Gastroesophageal sphincter (tissue), 4 donors: ENCODE measurements at regions not wholly inside any gene's neighbourhood (a gene's known extent, or its start where the extent isn't known, plus 50 kb on each side); places are given as distances from the start of the nearest gene placed in this dataset.

ENCODE experiments used
- ATAC-seq: fragments of 150-250 bp; one replicate; pipeline ENCODE4 v1.9.1; 2016; ENCODE audit warnings: mild to moderate bottlenecking, moderate library complexity
- H3K27ac ChIP-seq, 4 donors: fragments of 200-600 bp; sonication (generic) in 3 of 4; 1 replicate in 3 of 4; 2 replicates in 1 of 4; pipeline ENCODE4 v1.5.1; 2016 to 2019
- H3K27me3 ChIP-seq: fragments of 200-600 bp; sonication (generic); one replicate; pipeline ENCODE4 v1.5.1; 2019
- H3K36me3 ChIP-seq, 2 donors: fragments of 200-600 bp; sonication (generic); one replicate each; pipeline ENCODE4 v1.5.1; 2019; ENCODE audit warnings: control low read depth in 1 of 2
- H3K4me1 ChIP-seq, 3 donors: fragments of 200-600 bp; sonication (generic); 1 replicate in 2 of 3; 2 replicates in 1 of 3; pipeline ENCODE4 v1.5.1; 2016 to 2019; ENCODE audit warnings: control low read depth in 2 of 3
- H3K4me3 ChIP-seq, 2 donors: fragments of 200-600 bp; sonication (generic); one replicate each; pipeline ENCODE4 v1.5.1; 2019; ENCODE audit warnings: mild to moderate bottlenecking in 1 of 2, moderate library complexity in 1 of 2
- H3K9me3 ChIP-seq, 3 donors: fragments of 200-600 bp; sonication (generic); one replicate each; pipeline ENCODE4 v1.5.1; 2017 to 2019; ENCODE audit warnings: control low read depth in 2 of 3
- EP300 ChIP-seq: sonication (generic); formaldehyde crosslinking; IDR thresholded peaks from one replicate; pipeline ENCODE4 v1.6.1; 2017; ENCODE audit warnings: antibody characterized with exemption, mild to moderate bottlenecking
- POLR2A ChIP-seq, 2 donors: fragments of 450-650 bp; IDR thresholded peaks; one replicate each; pipeline ENCODE4 v1.6.1; 2017; ENCODE audit warnings: antibody characterized with exemption in 2 of 2, mild to moderate bottlenecking in 2 of 2, moderate library complexity in 1 of 2
- POLR2AphosphoS5 ChIP-seq: sonication (generic); formaldehyde crosslinking; IDR thresholded peaks from one replicate; pipeline ENCODE4 v1.6.1; 2017; ENCODE audit warnings: antibody characterized with exemption
- WGBS, 2 donors: methylation state at CpG; one replicate each; pipeline ENCODE4 v1.1.5; 2018; ENCODE audit warnings: low coverage in 1 of 2; 5-methylcytosine and 5-hydroxymethylcytosine counted together
- TF ChIP-seq, protein P1 (sequence below), 4 experiments: fragments of 200-600 bp in 2 of 4; fragments of 450-650 bp in 2 of 4; sonication (generic) in 1 of 4; IDR thresholded peaks; one replicate each; pipeline ENCODE4 v1.5.1; 2017 to 2019; ENCODE audit warnings: antibody characterized with exemption in 4 of 4, mild to moderate bottlenecking in 2 of 4, moderate library complexity in 2 of 4

DNA sequence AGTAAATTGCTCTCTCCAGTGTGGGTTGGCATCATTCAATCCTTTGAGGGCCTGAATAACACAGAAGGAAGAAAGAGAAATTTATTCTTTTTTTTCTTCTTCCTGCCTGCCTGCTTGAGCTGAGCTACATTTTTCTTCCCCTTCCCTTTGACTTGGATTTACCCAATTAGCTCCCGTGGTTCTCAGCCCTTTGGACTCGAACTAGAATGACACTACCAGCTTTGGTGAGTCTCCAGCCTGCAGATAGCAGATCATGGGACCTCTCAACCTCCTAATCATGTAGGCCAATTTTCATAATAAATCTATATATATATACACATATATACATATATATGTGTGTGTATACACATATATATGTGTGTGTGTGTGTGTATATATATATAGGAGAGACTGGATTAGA lies 128.6 kb downstream of the ISOC1 start:
- Histone ChIP-seq H3K4me1 (no peaks in the 10 kb centered on the region), H3K27ac (no peak overlapping the region), H3K9me3 (no peaks in the 10 kb centered on the region), H3K36me3 (no peaks in the 10 kb centered on the region), H3K4me3 (no peak overlapping the region), H3K27me3 (no peaks in the 10 kb centered on the region)
- ATAC-seq: no peak
- 61% methylated on average over 2 of the region's 2 CpGs; no CpG with 5 or more reads in 1 of the 2 donors for WGBS, 2 donors
- TF ChIP-seq, protein P1, sequence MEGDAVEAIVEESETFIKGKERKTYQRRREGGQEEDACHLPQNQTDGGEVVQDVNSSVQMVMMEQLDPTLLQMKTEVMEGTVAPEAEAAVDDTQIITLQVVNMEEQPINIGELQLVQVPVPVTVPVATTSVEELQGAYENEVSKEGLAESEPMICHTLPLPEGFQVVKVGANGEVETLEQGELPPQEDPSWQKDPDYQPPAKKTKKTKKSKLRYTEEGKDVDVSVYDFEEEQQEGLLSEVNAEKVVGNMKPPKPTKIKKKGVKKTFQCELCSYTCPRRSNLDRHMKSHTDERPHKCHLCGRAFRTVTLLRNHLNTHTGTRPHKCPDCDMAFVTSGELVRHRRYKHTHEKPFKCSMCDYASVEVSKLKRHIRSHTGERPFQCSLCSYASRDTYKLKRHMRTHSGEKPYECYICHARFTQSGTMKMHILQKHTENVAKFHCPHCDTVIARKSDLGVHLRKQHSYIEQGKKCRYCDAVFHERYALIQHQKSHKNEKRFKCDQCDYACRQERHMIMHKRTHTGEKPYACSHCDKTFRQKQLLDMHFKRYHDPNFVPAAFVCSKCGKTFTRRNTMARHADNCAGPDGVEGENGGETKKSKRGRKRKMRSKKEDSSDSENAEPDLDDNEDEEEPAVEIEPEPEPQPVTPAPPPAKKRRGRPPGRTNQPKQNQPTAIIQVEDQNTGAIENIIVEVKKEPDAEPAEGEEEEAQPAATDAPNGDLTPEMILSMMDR (IDR thresholded peaks at IDR 0.05): no peak
- TF ChIP-seq POLR2A (IDR thresholded peaks at IDR 0.05) (no peak), POLR2AphosphoS5 (no peak), EP300 (no peak)

DNA sequence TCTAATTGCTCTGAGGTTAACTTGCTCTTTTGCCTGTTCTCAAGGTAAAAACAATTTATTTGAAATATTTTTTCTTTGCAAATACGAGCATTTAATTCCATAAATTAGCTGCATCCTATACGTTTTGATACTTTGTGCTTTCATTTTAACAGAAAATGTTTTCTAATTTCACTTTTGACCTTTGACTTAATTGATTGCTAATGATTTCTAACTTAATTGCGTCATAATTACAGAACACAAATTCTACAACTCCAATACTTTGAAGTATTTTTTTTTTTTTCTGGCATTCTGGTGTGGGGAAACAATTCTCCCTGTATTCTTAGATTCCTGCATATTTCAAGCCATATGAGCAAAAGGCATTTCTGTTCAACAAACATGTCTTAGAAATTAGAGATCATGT lies 134.0 kb downstream of the ISOC1 start:
- Histone ChIP-seq H3K36me3 (no peaks in the 10 kb centered on the region), H3K27me3 (no peaks in the 10 kb centered on the region), H3K9me3 (no peaks in the 10 kb centered on the region), H3K4me1 (no peaks in the 10 kb centered on the region), H3K4me3 (no peak overlapping the region), H3K27ac (no peak overlapping the region)
- 95 to 96% methylated on average over 3 of the region's 3 CpGs for WGBS, 2 donors
- no peak for ATAC-seq
- TF ChIP-seq, protein P1 (IDR thresholded peaks at IDR 0.05): no peak
- TF ChIP-seq POLR2AphosphoS5: no peak

GRCh38 chr5:129241755-129242154 lies 147.2 kb downstream of the ISOC1 start:
- Histone ChIP-seq H3K27ac (no peak overlapping the region), H3K9me3 (no peaks in the 10 kb centered on the region), H3K36me3 (no peaks in the 10 kb centered on the region), H3K4me3 (no peak overlapping the region), H3K27me3 (no peaks in the 10 kb centered on the region), H3K4me1 (no peaks in the 10 kb centered on the region)
- WGBS, 2 donors: 60 to 83% methylated on average over 2 of the region's 2 CpGs
- no peak for TF ChIP-seq POLR2AphosphoS5
- TF ChIP-seq, protein P1 (IDR thresholded peaks at IDR 0.05): no peak
- TF ChIP-seq POLR2A (IDR thresholded peaks at IDR 0.05): no peak
- no peak for TF ChIP-seq EP300
- no peak for ATAC-seq

- no peak overlapping the region for H3K4me3 ChIP-seq
- H3K4me1 ChIP-seq: no peaks in the 10 kb centered on the region
- TF ChIP-seq POLR2A (IDR thresholded peaks at IDR 0.05) (no peak), EP300 (no peak), POLR2AphosphoS5 (no peak)
- TF ChIP-seq, protein P1 (IDR thresholded peaks at IDR 0.05): no peak
- ATAC-seq: no peak
- no peaks in the 10 kb centered on the region for H3K36me3 ChIP-seq
- no peaks in the 10 kb centered on the region for H3K9me3 ChIP-seq
- no peaks in the 10 kb centered on the region for H3K27me3 ChIP-seq
- WGBS, 2 donors: 42 to 65% methylated on average over 1 of the region's 1 CpG
- H3K27ac ChIP-seq: no peak overlapping the region
Observed at GRCh38 chr5:129243039-129243438, 148.5 kb downstream of the ISOC1 start.

- H3K36me3 ChIP-seq: no peaks in the 10 kb centered on the region
- TF ChIP-seq, protein P1 (IDR thresholded peaks at IDR 0.05): no peak
- TF ChIP-seq POLR2AphosphoS5 (no peak), EP300 (no peak), POLR2A (IDR thresholded peaks at IDR 0.05) (no peak)
- no peaks in the 10 kb centered on the region for H3K27me3 ChIP-seq
- no peak overlapping the region for H3K4me3 ChIP-seq
- ATAC-seq: peak; percentile 51
- WGBS, 2 donors: 67 to 82% methylated on average over 1 of the region's 1 CpG
- no peaks in the 10 kb centered on the region for H3K9me3 ChIP-seq
- H3K4me1 ChIP-seq: no peaks in the 10 kb centered on the region
- no peak overlapping the region for H3K27ac ChIP-seq
Observed at GRCh38 chr5:129244478-129244877, 149.9 kb downstream of the ISOC1 start.
